ENCODE measurements at regions not wholly inside any gene's neighbourhood (a gene's known extent, or its start where the extent isn't known, plus 50 kb on each side); places are given as distances from the start of the nearest gene placed in this dataset.

GRCh38 chr20:55417836-55418235 is 587.5 kb downstream of the CBLN4 start:
- no peak for TF ChIP-seq CTCF (conservative IDR thresholded peaks at IDR 0.05; ENCODE audit: low read length)
- no peak for TF ChIP-seq EZH2phosphoT487 (IDR thresholded peaks at IDR 0.05; ENCODE audit: borderline replicate concordance)
